Suppressor macrophage treated with lipopolysaccharide for 1 hour (primary cell): ENCODE measurements at regions not wholly inside any gene's neighbourhood (a gene's known extent, or its start where the extent isn't known, plus 50 kb on each side); places are given as distances from the start of the nearest gene placed in this dataset.
"Not testable (repeated sequence)": the region's sequence is repeated elsewhere in the genome, so short reads cannot be mapped to it uniquely, and the experiment has no call there.

ENCODE experiments used
- DNase-seq, 3 donors: peaks; one replicate each; pipeline ENCODE4 v3.0.0-alpha.2; 2020 to 2022

DNA sequence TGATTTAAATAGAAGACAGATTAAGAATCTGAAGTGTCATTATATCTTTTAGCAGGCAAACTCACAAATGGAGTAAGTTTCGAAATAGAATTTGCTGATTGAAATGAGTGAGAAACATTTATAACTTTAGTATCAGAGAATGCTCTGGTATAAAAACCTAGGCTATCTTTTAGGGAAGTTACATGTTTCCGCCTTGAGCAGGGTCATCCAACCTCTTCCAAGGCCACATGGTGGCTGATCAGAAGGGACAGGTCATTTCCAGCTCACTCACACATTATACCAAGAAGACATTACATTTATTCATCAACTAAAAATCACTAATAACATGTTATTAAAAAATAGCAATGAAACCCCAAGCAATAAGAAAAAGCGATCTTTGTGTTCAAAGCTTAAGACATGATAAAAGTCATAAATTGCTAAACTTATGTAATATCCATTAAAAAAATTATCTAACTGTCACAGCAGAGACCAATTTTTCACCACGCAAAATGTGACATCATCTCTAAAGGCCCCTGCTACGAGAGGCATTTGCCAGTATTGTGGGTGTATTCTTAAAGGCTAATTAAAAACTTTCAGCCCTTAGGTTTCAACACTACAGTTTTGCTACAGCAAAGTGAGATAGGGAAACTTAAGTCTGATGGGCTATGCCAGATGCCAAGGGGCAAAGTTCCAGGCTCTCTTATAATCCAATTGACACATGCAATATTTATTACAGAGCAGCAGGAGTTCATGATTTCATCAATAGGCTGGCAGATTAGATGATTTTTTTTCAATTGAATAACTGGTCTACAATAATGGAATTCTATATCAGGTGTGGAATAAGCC, 240.4 kb upstream of the TBL1XR1 start:
- no peak for DNase-seq

DNA sequence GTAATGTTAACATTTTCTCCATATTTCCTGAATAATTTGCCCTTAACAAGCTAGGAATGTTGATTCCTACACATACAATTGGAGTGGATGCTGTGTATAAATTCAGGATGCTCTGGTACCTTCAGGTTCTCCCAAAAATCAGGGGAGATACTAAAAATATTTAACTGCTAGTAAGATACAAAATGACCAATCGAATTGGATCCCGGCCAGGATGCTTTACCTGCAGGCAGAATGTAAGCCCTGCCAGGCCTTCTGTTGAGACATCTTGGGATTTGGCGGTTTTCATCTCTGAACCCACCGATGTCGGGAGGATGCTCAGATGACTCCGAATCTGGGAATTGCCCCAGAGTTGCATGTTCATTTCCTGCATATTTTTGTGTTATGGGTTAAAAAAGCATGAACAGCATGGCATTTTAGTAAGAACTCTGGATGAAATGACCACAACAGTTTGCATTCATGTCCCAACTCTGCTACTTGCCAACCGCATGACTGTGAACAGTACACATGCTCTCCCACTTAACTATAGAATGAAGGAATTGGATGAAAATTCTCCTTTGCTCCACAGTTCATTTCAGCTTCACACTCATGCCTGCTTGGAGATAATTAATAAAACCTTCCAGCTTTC, 241.4 kb upstream of the TBL1XR1 start:
- DNase-seq, result no peak

DNA sequence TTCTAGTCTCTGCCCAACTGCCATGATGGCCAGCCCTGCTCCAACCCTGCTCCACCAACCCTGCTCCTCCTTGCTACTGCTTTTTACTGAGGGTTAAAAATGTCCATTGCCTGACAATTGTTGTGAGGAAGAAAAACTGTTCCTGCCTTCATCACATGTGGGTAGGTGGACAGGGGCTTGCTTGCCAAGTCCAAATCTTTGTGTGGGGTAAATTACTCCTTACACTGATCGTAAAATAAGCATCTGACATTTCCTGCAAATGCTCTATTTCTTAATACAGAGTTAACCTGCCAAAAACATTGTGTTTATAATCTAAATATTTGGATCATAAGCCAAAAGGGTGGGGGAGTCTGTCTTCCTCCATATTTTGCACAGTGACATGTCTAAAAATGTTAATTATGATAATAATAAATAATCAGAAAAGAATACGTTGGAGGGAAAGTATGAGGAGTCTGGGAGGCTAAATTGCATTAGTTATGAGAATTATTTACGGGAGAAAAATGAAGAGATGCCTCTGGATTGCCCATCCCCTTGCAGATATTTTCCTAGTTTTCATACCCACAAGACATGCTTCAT, 242.5 kb upstream of the TBL1XR1 start:
- no peak for DNase-seq

DNA sequence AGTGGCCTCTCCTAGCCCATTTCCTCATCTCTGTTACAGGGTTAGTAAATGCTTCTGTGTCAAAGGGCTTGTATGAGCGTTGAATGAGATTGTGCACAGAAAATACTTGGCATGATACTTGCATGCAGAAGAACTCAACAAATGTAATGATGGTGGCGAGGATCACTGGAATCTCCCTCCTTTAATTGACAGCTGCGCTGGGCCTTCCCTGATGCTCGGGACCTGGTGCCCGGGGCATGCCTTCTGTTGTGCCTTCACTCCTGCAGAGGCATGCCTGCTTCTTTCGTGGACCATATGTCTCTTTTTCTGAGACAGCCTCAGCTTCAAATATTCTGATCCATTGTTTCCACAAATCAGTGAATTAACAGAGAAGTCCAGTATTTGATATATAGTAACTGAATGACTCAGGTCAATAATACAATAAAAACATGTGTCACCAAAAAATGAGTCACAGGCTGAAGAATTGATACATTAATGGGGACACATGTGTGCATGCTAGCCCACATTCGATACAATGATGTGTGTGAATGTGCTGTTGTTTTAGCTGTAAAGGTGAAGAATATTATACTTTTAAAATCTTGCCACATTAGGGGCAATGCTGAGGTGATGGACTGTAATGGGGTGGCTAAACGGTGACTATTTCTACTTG, 243.3 kb upstream of the TBL1XR1 start:
- DNase-seq, result no peak

DNA sequence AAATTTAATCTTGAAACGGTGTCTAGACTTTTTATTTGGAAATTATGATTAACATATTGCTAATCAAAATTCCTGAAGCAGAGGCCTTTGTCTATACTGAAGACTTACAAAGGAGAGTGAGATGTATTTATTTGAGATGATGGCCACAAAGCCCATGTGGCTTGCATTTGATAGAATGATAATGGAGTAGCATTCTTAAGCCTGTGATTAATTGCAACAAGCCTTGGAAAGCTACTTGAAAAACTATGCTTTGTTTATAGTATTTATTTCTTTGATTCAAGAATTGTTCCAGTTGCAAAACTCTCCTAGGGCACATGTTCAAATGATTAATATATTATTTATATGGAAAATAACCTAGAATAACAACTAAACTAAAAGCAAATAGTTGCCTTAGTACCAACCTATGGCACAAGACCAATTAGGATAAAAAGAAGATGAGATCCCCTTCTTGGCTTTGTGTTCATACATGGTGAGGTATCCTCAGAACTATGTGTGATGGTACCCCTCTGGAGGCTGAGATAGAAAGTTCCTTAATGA, 244.1 kb upstream of the TBL1XR1 start:
- no peak for DNase-seq

DNA sequence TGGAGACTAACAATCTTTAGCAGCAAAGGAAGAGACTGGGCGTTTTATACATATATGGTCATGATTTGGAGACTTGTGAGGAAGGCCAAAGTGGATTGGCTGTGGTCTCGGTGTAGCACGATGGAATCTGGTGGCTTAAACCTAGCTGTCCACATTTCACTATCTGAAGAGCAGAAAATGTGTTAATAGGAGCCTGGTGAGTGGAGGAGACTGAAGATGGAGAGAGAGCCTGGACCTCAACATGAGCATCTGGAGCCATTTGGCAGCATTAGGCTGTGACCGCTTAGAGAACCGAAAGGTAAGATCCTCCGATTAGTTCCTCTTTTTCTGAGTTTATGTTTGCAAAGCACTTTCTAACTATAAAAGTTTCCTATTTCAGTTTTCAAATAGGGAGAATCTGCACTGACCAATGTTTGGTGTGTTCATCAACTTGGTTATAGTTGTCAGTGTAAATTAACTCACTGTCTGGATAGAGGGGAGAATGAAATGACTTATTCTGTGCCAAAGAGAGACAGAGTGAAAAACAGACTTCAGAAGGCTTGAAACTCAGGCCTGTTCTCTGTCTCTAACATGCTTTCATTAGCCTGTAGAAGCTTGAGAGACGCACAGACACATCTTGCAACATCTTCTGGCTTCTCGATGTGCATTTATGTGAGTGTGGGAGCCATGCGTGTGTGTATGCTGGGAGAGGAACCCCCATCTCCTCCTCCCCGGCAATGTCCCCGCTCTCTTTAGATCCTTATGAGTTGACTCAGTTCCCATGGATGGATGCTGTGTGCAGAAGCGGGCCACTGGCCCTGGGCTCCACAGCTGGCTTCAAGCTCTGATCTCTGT, 244.7 kb upstream of the TBL1XR1 start:
- peak; percentile 41 to 65 (median 56) for DNase-seq

DNA sequence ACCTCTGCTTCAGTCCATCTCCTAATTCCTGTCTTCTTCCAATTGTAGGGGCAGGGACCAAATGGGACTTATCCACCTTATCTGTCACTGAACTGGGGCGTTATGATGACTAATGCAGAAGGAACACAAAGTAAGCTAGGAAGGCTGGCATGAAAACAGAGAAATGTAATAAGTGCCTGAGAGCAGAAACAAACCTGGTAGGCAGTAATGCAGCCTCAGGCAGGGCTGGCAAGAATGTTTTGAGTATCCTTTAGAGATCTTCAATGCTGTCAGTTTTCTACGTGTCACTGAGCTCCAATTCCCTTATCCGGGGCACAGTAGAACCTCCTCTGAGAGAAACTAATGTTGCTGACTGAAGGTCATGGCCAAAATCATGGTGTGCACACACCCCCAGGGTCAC, 246.2 kb upstream of the TBL1XR1 start:
- no peak for DNase-seq

DNA sequence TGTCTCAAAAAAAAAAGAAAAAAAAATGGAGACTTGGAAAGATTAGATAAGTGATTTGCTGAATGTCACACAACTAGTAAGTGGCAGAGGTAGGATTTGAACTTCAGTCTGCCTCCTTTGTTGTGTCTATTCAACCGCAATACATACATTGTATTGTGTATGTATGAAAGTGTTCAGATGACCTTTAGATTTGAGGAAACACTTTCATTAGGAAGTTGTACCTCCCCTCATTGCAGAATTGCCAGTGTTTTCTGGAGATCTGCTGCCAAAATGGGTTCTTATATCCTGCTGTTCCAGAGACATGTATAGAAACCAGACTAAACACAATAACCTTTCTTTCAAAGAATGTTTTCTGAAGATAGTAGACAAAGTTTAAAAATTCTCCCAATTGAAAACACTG, 247.4 kb upstream of the TBL1XR1 start:
- peak in 2 of 3 donors; percentile 28 to 36 for DNase-seq

DNA sequence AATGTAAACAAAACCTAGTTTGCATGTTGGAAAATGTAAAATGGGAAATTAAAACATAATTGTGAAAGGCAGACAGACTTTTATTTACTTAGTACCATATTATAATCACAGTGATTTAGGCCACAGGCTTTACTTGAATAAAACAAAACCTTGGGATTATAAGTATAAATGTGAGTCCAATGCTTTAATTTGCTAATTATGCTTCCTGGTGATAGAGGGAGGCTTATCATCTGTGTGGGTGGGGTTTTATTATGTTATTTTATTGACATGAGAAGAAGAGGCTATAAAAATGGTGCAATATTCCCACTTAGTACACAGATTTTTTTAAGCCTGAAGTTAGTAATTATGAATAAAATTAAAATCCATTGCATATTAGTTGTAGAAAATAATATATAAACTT, 248.3 kb upstream of the TBL1XR1 start:
- DNase-seq, result no peak

DNA sequence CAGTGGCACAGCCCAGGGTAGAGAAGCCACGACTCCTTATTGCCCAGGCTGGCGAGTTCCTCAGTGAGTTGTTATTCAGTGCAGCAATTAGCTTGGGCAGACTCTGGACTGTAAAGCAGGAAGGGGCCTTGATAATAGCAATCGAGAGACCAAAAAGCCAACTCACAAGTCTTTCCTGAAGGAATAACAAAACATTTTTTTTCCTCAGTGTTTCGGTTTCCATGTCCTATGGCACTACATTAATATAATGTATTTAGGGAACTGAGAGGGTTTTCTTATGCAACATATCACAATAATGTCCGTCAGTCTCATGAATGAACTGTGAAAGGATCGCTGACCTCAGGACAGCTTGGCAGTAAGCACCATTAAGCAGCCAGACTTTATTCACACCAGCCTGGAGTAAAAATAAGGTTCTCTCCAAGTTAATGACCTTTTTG, 248.9 kb upstream of the TBL1XR1 start:
- DNase-seq, result peak; percentile 68 to 93 (median 87)

DNA sequence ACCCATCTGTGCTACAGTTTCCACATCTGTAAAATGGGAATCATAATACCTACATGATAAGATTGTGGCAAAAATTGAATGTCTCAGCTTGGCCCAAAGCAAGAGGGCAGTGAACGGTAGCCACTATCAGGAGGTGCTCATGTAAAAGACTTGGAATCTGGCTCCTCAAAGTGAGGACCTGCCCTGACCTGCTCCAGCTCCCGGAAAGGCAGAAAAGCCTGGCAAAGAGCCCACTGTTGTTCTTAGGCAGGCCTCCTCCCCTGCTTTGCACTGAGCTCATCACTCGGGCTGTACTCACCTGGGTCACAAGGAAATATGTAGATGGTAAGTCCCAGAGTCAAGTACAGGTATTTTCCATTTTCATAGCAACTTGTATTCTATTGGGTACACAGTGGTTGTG, 250.7 kb upstream of the TBL1XR1 start:
- no peak for DNase-seq

DNA sequence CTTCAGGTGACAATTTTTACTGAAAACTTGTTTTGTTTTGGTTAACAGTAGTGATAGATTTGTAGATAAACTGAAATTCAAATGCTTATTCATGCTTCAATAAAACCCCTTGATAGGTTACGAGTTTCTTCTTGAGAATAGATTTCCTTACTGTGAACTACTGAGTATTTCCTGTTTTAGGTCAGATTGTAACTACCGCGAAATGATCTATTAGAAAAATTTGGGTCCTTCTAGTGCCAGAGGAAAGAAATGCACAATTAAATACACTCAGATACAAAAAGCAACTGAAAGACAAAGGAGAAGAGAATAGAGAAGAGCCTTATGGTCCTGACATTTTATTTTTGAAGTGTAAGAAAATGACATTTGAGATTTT, 251.7 kb upstream of the TBL1XR1 start:
- DNase-seq, result no peak

DNA sequence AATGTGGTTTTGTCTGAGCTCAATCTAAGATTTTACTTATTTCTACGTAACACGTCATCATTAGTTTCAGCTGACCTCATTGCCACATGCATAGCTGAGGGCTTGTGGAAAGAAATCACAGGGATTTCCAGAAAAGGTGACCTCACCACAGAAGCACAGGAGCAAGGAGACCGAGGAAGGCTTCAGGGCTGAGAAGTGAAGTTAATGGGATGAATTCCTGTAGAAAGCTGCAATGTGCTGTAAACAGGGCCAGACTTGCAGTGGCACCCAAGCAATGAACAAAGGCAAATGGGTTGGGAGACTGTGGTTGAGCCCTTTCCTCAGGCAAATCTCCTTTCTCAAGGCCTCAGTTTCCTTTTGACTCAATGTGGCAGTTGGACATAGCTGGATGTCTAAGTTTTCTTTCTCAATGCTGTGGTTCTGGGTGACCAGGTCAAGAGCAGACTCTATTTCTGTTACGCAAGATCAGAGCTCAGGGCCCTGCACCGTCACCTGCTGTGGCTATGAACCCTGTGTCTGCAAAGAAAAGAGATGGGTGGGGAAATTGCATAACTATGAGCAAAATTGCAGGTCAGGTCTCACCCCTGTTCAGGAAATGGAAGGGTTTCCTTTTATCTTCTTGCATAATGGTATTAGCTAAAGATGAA, 252.2 kb upstream of the TBL1XR1 start:
- DNase-seq, result peak; percentile 90 to 97 (median 94)

DNA sequence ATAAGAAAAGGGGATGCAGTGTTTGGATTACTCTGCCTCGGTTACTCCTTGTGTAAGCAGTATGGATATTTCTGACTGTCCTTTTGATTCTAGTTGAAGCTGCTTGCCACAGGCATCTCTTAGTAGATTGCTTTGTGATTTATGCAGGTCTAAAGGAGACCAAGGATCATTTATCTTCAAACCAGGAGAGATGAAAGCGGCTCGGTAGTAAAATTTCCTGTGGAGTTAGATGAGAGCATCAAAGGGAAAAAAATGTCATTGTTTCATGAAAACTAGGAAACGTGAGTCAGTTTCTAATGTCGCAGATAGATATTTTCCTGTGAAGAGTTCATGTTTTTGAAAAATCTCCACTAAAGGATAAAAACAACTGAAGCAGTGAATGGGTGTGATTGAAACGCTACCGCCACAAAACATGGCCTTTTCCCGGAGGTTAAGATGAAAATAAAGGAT, 254.0 kb upstream of the TBL1XR1 start:
- no peak for DNase-seq

DNA sequence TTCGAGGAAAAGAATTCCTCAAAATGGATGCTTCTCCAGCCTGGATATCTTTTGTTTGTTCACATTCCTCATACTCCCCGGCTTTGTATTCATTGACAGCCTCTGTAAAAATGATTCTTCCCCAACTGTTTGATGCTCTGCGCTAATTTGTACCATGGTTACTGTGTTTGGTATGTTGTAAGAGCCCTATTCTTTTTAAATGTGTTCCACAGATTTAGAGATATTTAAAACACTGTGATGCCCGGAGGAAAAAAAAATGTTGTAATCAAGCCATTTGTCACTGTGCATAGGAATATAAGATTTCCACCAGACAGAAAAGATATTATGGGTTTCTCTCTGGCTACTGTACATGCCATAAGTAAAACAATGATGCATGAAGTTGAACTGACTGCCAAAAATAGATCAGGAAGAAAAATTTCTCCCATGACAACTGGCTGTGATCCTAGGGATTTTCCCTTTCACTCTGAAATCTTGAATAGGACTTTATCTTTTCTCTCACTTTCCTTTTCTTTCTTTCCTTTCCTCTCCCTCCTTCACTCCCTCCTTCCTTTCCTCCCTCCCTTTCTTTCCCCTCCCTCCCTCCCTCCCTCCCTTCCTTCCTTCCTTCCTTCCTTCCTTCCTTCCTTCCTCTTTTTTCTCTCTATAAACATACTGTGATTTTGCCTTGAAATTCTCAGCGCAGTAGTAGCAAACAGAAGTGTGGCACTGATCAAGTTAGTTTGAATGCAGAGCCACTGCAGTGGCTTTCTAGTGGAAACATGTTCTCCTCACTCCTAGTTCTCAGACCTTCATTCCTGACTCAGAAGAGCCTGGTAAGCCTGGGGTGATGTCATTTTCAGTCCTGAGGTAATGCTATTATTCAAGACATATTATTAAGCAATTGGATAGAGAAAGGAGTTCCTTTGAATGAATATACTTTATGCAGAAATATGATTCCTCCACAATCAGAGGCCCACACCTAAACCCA, 254.9 kb upstream of the TBL1XR1 start:
- peak; percentile 86 to 95 (median 89) for DNase-seq

DNA sequence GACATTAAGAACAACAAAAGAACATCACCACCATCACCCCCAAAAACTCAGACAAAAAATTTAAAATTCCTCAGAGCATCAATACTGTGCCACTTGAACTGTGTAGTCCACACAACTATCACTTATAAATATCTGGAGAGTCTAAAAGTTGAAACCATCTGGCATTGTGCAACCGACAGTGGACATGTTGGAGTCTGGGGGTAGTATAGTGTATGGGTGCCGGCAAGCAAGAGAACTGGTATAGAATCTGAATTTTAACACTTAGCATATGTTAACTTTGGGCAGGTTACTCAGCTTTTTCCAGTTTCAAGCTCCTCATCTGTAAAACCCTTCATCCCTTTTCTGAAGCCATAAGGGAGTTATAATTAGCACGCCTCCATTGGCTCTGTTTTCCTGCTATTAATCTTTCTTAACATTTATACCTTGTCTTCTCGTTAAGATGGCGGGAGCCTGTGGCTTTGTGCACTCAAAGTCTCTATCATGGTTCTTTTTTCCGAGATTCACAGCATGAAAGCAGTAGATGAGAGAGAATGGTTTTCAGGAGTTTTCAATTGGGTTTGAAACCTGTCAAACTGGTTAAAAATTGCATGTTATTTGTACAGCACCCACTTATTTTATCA, 255.7 kb upstream of the TBL1XR1 start:
- DNase-seq, result no peak

DNA sequence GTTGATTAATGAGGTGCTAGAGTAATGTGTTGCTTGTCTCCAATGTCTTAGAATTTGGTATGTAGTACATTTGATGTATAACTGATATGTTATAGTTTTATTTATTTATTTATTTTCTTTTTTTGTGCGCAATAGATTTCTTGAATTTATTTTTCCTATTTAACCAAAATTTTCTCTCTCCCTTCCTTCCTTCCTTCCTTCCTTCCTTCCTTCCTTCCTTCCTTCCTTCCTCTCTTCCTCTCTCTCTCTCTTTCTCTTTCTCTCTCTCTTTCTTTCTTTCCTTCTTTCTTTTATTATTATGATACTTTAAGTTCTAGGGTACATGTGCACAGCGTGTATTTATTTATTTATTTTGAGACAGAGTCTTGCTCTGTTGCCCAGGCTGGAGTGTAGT, 256.2 kb upstream of the TBL1XR1 start:
- DNase-seq, result no peak

DNA sequence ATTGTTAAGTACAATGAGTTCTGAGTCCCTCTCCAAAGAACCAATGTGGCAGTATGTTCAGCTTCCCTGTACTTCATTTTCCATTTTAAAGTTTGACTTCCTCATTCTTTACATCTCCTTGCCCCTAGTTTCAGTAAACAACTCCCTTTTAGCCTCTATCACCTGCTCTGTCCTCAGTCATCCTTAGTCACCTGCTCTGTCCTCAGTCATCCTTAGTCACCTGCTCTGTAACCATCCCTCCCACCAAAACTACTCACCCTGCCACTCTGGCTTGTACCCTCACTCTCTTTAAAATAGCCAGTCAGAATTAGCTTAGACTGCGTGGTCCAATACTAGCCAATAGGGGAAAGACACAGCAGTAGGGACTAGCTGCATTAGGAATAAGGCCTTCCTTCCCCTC, 259.9 kb upstream of the TBL1XR1 start:
- DNase-seq, result not testable (repeated sequence)

DNA sequence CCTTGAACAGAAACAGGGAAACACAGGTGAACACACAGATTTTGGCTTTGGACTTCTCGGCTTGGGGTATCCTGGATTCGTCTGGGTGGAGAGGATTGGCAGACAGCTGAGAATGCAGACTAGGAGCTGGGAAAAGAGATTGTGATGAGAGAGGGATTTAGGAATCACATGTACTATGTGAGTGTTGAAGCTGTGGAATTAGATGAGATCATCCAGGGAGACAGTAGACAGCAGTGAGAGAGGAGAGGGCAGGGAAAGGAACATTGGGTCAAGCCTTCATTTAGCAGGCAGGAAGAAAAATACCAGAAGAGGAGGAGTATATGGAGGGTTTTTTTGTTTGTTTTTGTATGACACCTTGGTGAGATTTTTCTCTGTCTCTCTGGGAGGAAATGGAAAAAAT, 262.1 kb upstream of the TBL1XR1 start:
- no peak for DNase-seq

DNA sequence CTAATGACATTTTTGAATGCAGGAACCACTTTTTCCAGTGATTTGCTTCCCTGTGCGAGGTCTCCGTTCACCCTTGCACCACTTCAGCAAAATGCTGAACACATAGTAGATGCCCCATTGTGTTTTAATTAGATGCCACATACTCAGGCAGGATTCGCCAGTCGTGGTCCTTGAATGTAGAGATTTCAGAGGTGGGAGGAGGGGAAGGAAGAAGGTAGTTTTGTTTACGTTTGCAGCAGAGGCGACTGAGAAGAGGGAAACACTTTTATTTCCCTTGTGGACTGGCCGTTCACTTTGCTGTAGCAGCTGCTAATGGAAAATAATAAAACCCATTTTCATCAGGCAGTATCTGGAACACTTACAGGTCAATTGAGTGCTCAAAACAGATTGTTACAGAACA, 262.8 kb upstream of the TBL1XR1 start:
- DNase-seq, result no peak
